B cell (primary cell): ENCODE measurements at regions not wholly inside any gene's neighbourhood (a gene's known extent, or its start where the extent isn't known, plus 50 kb on each side); places are given as distances from the start of the nearest gene placed in this dataset.

ENCODE experiments used
- ATAC-seq: fragments of 200-7000 bp; cut with Tn5 transposase; one replicate; pipeline ENCODE4 v1.10.0; 2021; ENCODE audit warnings: low read depth, mild to moderate bottlenecking, moderate number of reproducible peaks, moderate library complexity
- CTCF ChIA-PET: fragments of 350-600 bp; sonication (Branson Sonifier 250); formaldehyde crosslinking; loops from one replicate; lab custom pipeline; 2021; ENCODE audit warnings: antibody characterized with exemption, inconsistent platforms; lab: Charles Lee
- POLR2A ChIA-PET: fragments of 350-600 bp; sonication (Branson Sonifier 250); formaldehyde crosslinking; loops from one replicate; lab custom pipeline; 2021; ENCODE audit warnings: antibody characterized with exemption; lab: Charles Lee
- DNase-seq: peaks from one replicate; pipeline ENCODE4 v3.0.0; 2013
- H2AFZ ChIP-seq: 2 replicates; pipeline ENCODE4 v1.6.1; 2012; ENCODE audit warnings: mild to moderate bottlenecking, low read depth, low read length; ENCODE audit not compliant: insufficient read depth, poor library complexity, severe bottlenecking
- H3K27ac ChIP-seq, 2 donors: 1 replicate in 1 of 2; 2 replicates in 1 of 2; pipeline ENCODE4 v1.5.1; 2012 to 2013; ENCODE audit warnings: low read length in 2 of 2, mild to moderate bottlenecking in 2 of 2, moderate library complexity in 1 of 2
- H3K27me3 ChIP-seq, 4 experiments: fragments of 200-600 bp in 1 of 4; sonication (generic) in 1 of 4; replicated peaks in 1 of 4; 1 replicate in 2 of 4; 2 replicates in 2 of 4; pipeline versions ENCODE4 v1.6.1 to v1.7.0; 2013 to 2016; ENCODE audit warnings: low read length in 3 of 4, mild to moderate bottlenecking in 2 of 4, mixed read lengths in 1 of 4, moderate library complexity in 1 of 4; ENCODE audit not compliant: insufficient read depth in 4 of 4, control insufficient read depth in 3 of 4; ENCODE audit errors: control extremely low read depth in 1 of 4
- H3K36me3 ChIP-seq, 2 experiments: replicated peaks in 1 of 2; 1 replicate in 1 of 2; 2 replicates in 1 of 2; pipeline versions ENCODE4 v1.6.1 to v1.7.1; 2013; ENCODE audit warnings: low read length in 1 of 2; ENCODE audit not compliant: insufficient read depth in 2 of 2, control insufficient read depth in 1 of 2; ENCODE audit errors: control extremely low read depth in 1 of 2, extremely low read depth in 1 of 2
- H3K4me1 ChIP-seq, 2 donors: fragments of 200-600 bp in 1 of 2; sonication (generic) in 1 of 2; 1 replicate in 1 of 2; 2 replicates in 1 of 2; pipeline versions ENCODE4 v1.5.1 to v1.6.1; 2013 to 2017; ENCODE audit warnings: low read length in 2 of 2; ENCODE audit not compliant: control insufficient read depth in 2 of 2, insufficient read depth in 2 of 2
- H3K4me2 ChIP-seq: replicated peaks from 2 replicates; pipeline ENCODE3; 2012; ENCODE audit warnings: mild to moderate bottlenecking, low read depth, low read length; ENCODE audit not compliant: poor library complexity, severe bottlenecking
- H3K4me3 ChIP-seq, 5 experiments: fragments of 200-600 bp in 1 of 5; sonication (generic) in 1 of 5; 1 replicate in 3 of 5; 2 replicates in 2 of 5; pipeline versions ENCODE4 v1.5.1 to v1.7.0; 2011 to 2016; ENCODE audit warnings: low read length in 4 of 5, mild to moderate bottlenecking in 4 of 5, low read depth in 2 of 5, control low read depth in 1 of 5, moderate library complexity in 1 of 5; ENCODE audit not compliant: insufficient read depth in 1 of 5; ENCODE audit errors: control extremely low read depth in 1 of 5, extremely low read depth in 1 of 5
- H3K79me2 ChIP-seq: fragments of 200-600 bp; sonication (generic); one replicate; pipeline ENCODE4 v1.6.0; 2016; ENCODE audit warnings: low read length; ENCODE audit not compliant: control insufficient read depth, insufficient read depth
- H3K9ac ChIP-seq: fragments of 200-600 bp; sonication (generic); 2 replicates; pipeline ENCODE4 v1.6.1; 2017; ENCODE audit warnings: mild to moderate bottlenecking, low read length, moderate library complexity
- H3K9me3 ChIP-seq, 3 donors: one replicate each; pipeline versions ENCODE4 v1.6.1 to v1.7.1; 2013; ENCODE audit warnings: low read length in 2 of 3; ENCODE audit not compliant: control insufficient read depth in 2 of 3, insufficient read depth in 1 of 3; ENCODE audit errors: control extremely low read depth in 1 of 3
- H4K20me1 ChIP-seq: 2 replicates; pipeline ENCODE4 v1.6.0; 2012; ENCODE audit warnings: mild to moderate bottlenecking, low read length; ENCODE audit not compliant: insufficient read depth, control insufficient read depth, poor library complexity, severe bottlenecking
- H3K27ac Mint-ChIP-seq: one replicate; pipeline ENCODE4 v1.8.0; 2021; ENCODE audit warnings: mixed read lengths
- H3K27me3 Mint-ChIP-seq: one replicate; pipeline ENCODE4 v1.8.0; 2021; ENCODE audit warnings: mixed read lengths
- H3K4me1 Mint-ChIP-seq: one replicate; pipeline ENCODE4 v1.8.0; 2021; ENCODE audit warnings: mixed read lengths
- H3K4me3 Mint-ChIP-seq: one replicate; pipeline ENCODE4 v1.8.0; 2021; ENCODE audit warnings: mixed read lengths
- H3K9me3 Mint-ChIP-seq: one replicate; pipeline ENCODE4 v1.8.0; 2022; ENCODE audit warnings: mixed read lengths; ENCODE audit not compliant: insufficient read depth
- EZH2 ChIP-seq: IDR thresholded peaks from 2 replicates; pipeline ENCODE4 v1.6.1; 2012; ENCODE audit warnings: borderline replicate concordance, low read depth, mild to moderate bottlenecking, moderate library complexity, low read length; ENCODE audit not compliant: insufficient read depth, poor library complexity, severe bottlenecking
- WGBS: methylation state at CpG from one replicate; pipeline ENCODE4 v1.1.5; 2013; ENCODE audit warnings: missing lambda C conversion rate; ENCODE audit not compliant: insufficient coverage; 5-methylcytosine and 5-hydroxymethylcytosine counted together
- intact Hi-C: fragments of 100-400 bp; cut with micrococcal nuclease; formaldehyde crosslinking; loops from one replicate; pipeline ENCODE4 v1.10.0; 2022
- TF ChIP-seq, protein P1 (sequence below): fragments of 200-600 bp; IDR thresholded peaks from one replicate; pipeline ENCODE4 v1.8.0; 2022; ENCODE audit warnings: antibody characterized with exemption, mild to moderate bottlenecking

DNA sequence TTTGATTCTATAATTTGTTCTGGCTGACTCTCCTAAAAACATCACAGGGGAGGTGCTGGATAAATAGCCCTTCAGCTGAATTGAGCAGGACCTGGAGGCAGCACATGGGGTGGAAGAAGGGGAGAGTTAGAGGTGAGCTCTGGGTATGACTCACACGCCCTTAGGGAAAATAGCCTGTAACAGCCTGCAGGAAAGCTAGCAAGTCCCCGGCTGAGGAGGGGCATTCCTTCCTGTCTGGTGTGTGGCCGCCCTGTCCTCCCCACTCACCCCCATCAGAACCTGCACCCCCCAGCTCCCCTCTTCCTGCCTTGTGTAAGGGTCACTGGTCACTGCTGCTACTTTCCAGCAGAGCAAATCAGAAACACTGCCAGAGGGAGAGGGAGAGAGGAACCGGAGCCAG lies 187.4 kb downstream of the C16orf95 start:
- Histone ChIP-seq H2AFZ (no peak overlapping the region), H3K27ac (no peak overlapping the region), H3K4me3 (no peak overlapping the region), H3K27me3 (no peaks in the 10 kb centered on the region), H3K36me3 (no peaks in the 10 kb centered on the region), H3K4me2 (no peak overlapping the region), H3K9ac (no peak overlapping the region), H3K9me3 (peaks cover 0 to 10% (median 0%) of the 10 kb centered on the region in 3 donors), H4K20me1 (no peaks in the 10 kb centered on the region), H3K79me2 (no peaks in the 10 kb centered on the region), H3K4me1 (no peaks in the 10 kb centered on the region)
- no peak for DNase-seq
- peaks cover 3% of the 10 kb centered on the region for H3K27me3 Mint-ChIP-seq
- CTCF ChIA-PET, result no interaction called here
- H3K4me3 Mint-ChIP-seq, result no peak overlapping the region
- WGBS, result no CpG with 5 or more reads among the region's 4 CpGs
- H3K27ac Mint-ChIP-seq, result no peak overlapping the region
- intact Hi-C loops, result no loop called here
- H3K9me3 Mint-ChIP-seq, result no peaks in the 10 kb centered on the region
- ATAC-seq, result no peak
- no peaks in the 10 kb centered on the region for H3K4me1 Mint-ChIP-seq
- TF ChIP-seq EZH2, result no peak
- TF ChIP-seq, protein P1, sequence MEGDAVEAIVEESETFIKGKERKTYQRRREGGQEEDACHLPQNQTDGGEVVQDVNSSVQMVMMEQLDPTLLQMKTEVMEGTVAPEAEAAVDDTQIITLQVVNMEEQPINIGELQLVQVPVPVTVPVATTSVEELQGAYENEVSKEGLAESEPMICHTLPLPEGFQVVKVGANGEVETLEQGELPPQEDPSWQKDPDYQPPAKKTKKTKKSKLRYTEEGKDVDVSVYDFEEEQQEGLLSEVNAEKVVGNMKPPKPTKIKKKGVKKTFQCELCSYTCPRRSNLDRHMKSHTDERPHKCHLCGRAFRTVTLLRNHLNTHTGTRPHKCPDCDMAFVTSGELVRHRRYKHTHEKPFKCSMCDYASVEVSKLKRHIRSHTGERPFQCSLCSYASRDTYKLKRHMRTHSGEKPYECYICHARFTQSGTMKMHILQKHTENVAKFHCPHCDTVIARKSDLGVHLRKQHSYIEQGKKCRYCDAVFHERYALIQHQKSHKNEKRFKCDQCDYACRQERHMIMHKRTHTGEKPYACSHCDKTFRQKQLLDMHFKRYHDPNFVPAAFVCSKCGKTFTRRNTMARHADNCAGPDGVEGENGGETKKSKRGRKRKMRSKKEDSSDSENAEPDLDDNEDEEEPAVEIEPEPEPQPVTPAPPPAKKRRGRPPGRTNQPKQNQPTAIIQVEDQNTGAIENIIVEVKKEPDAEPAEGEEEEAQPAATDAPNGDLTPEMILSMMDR, result no peak
- POLR2A ChIA-PET, result no interaction called here

DNA sequence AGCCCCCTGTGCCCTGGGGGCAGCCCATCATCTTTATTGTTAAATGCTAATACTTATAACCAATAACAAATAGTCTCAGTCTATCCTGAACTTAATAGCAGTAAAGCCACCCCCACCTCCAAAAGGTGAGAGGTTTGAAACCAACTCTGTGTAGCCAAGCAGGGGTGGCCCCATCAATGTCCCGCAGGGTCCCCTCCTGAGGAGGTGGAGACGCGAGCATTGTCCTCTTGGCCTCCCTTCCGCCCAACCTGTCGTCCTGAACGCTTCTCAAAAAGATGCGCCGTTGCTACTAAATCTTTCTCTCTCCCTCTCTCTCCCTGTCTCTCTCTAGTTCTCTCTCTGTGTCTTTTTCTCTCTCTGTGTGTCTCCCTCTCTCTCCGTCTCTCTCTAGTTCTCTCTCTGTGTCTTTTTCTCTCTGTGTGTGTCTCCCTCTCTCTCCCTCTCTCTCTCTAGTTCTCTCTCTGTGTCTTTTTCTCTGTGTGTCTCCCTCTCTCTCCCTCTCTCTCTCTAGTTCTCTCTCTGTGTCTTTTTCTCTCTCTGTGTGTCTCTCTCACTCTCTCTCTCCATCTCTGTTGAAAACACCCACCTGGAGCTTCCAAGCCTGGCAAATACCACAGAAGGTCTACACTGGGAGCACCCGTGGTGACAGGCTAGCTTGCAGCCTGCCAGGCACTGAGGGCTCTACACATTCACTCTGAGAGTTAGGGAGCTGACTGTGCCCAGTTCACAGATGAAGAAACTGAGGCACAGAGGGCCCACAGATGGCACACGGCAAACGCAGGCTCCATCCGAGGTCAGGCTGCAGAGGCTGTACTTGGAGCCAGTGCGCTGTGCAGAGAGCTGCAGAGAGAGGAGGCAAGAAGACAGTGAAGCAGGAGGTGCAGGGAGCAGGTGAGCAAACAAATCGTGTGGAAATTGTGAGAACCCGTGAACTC lies 185.9 kb downstream of the C16orf95 start:
- no peak for ATAC-seq
- no peak overlapping the region for H2AFZ ChIP-seq
- no peaks in the 10 kb centered on the region for H4K20me1 ChIP-seq
- H3K4me3 Mint-ChIP-seq, result no peak overlapping the region
- peaks cover 0 to 3% (median 0%) of the 10 kb centered on the region in 4 experiments for H3K27me3 ChIP-seq
- no peaks in the 10 kb centered on the region for H3K4me1 Mint-ChIP-seq
- 89% methylated on average over 15 of the region's 16 CpGs for WGBS
- no peaks in the 10 kb centered on the region for H3K79me2 ChIP-seq
- no peak for DNase-seq
- no peak overlapping the region for H3K9ac ChIP-seq
- peaks cover 3% of the 10 kb centered on the region for H3K27me3 Mint-ChIP-seq
- no peaks in the 10 kb centered on the region for H3K4me1 ChIP-seq
- no peaks in the 10 kb centered on the region for H3K9me3 Mint-ChIP-seq
- TF ChIP-seq, protein P1, result no peak
- no peak for TF ChIP-seq EZH2
- H3K4me2 ChIP-seq, result no peak overlapping the region
- no peak overlapping the region for H3K27ac ChIP-seq
- no peak overlapping the region for H3K4me3 ChIP-seq
- no peaks in the 10 kb centered on the region for H3K36me3 ChIP-seq
- ChIA-PET POLR2A (no interaction called here), CTCF (no interaction called here)
- H3K27ac Mint-ChIP-seq, result no peak overlapping the region
- intact Hi-C loops, result no loop called here
- peaks cover 0 to 10% (median 0%) of the 10 kb centered on the region in 3 donors for H3K9me3 ChIP-seq
